DOHH2 (cell line): ENCODE measurements at regions not wholly inside any gene's neighbourhood (a gene's known extent, or its start where the extent isn't known, plus 50 kb on each side); places are given as distances from the start of the nearest gene placed in this dataset.

Experiments used
- CTCF ChIP-seq: fragments of 200-600 bp; sonication (generic); IDR thresholded peaks from one replicate; pipeline ENCODE4 v1.5.1; 2014; ENCODE audit warnings: antibody characterized with exemption, mild to moderate bottlenecking, low read depth, low read length; ENCODE audit not compliant: poor library complexity, severe bottlenecking
- EZH2phosphoT487 ChIP-seq: fragments of 200-600 bp; sonication (generic); IDR thresholded peaks from 2 replicates; pipeline ENCODE4 v1.6.1; 2017; ENCODE audit warnings: borderline replicate concordance, mild to moderate bottlenecking, antibody characterized with exemption, low read length, moderate library complexity, mixed read lengths

GRCh38 chr5:166497496-166498104 is 1793.8 kb upstream of the WWC1 start:
- TF ChIP-seq CTCF (no peak), EZH2phosphoT487 (no peak)
